ENCODE measurements at regions not wholly inside any gene's neighbourhood (a gene's known extent, or its start where the extent isn't known, plus 50 kb on each side); places are given as distances from the start of the nearest gene placed in this dataset.

DNA sequence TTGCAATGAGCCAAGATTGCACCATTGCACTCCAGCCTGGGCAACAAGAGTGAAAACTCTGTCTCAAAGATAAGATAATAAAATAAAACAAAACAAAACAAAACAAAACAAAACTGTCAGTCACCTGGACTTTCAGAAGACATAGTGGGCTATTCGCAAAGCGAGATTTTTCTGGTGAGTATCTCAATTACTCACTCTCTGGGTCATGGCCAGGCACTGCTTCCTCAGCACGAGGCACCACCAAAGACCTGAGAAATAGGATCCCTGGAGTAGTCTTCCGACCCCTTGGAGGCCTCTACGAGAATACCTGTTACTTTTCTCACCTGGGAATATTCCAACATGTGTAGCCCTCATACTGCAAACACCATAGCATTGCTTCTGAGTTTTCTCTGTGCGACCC is 201.7 kb upstream of the ZNF618 start:
- H3K27ac ChIP-seq (ENCODE audit: poor library complexity, severe bottlenecking): no peak overlapping the region
- H3K9me3 ChIP-seq (ENCODE audit: severe bottlenecking): no peaks in the 10 kb centered on the region
- H3K4me3 ChIP-seq (ENCODE audit: severe bottlenecking): no peak overlapping the region
- ATAC-seq (ENCODE audit: low read depth) (0 out of 3 replicates have a peak, but pooled peaks have one; percentile 35), DNase-seq (ENCODE audit: low spot score) (no peak)
- no peaks in the 10 kb centered on the region for H3K36me3 ChIP-seq (ENCODE audit: low read depth)
- H3K27me3 ChIP-seq (ENCODE audit: insufficient read depth, poor library complexity, severe bottlenecking): no peaks in the 10 kb centered on the region
- TF ChIP-seq, protein P1, sequence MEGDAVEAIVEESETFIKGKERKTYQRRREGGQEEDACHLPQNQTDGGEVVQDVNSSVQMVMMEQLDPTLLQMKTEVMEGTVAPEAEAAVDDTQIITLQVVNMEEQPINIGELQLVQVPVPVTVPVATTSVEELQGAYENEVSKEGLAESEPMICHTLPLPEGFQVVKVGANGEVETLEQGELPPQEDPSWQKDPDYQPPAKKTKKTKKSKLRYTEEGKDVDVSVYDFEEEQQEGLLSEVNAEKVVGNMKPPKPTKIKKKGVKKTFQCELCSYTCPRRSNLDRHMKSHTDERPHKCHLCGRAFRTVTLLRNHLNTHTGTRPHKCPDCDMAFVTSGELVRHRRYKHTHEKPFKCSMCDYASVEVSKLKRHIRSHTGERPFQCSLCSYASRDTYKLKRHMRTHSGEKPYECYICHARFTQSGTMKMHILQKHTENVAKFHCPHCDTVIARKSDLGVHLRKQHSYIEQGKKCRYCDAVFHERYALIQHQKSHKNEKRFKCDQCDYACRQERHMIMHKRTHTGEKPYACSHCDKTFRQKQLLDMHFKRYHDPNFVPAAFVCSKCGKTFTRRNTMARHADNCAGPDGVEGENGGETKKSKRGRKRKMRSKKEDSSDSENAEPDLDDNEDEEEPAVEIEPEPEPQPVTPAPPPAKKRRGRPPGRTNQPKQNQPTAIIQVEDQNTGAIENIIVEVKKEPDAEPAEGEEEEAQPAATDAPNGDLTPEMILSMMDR (IDR thresholded peaks at IDR 0.05; ENCODE audit: poor library complexity, severe bottlenecking): no peak
- H3K4me1 ChIP-seq (ENCODE audit: insufficient read depth, poor library complexity, severe bottlenecking): peaks cover 18% of the 10 kb centered on the region

DNA sequence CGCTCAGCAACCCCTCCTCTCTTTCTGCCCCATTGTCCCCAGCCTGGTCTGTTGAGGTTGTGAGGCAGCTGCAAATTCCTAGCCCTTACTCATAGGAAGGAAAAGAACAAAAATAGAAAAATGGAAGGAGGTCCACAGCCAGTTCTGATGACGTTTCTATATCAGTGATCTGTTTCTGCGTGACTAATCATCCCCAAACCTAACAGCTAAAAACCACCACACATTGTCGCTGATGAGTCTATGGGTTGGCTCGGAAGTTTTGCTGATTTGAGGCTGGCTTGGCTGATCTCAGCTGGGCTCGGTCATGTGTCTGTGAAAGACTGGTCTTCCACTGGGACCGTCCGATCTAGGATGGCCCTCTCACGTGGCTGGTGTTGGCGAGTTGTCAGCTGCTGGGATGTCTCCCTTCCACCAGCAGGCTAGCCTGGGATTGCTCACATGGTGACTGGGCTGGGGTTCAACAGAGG is 200.6 kb upstream of the ZNF618 start:
- Histone ChIP-seq H3K27me3 (ENCODE audit: insufficient read depth, poor library complexity, severe bottlenecking) (no peaks in the 10 kb centered on the region), H3K4me3 (ENCODE audit: severe bottlenecking) (no peak overlapping the region), H3K36me3 (ENCODE audit: low read depth) (no peaks in the 10 kb centered on the region), H3K27ac (ENCODE audit: poor library complexity, severe bottlenecking) (peak overlapping the region; percentile 16), H3K4me1 (ENCODE audit: insufficient read depth, poor library complexity, severe bottlenecking) (peaks cover 18% of the 10 kb centered on the region), H3K9me3 (ENCODE audit: severe bottlenecking) (no peaks in the 10 kb centered on the region)
- TF ChIP-seq, protein P1 (IDR thresholded peaks at IDR 0.05; ENCODE audit: poor library complexity, severe bottlenecking): no peak
- DNase-seq (ENCODE audit: low spot score) (no peak), ATAC-seq (ENCODE audit: low read depth) (peak; percentile 75)

DNA sequence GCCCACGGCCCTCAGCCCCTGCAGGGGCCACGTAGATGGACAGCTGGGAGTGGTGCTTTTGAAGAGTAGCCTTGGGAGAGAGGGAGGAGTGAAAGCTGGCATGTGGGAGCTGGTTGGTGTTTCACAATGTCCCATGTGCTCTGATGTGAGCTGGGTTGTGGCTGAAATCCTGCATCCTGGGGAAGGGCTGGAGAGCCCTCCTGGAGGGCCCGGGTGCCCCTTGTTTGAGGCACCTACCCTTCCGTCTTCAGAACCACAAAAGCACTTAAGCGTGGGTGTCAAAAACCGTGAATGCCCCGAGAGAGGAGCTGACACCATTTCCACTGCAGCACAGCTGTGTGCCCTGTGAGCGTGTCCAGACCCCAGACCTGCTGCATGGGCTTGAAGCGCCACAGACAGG is 199.1 kb upstream of the ZNF618 start:
- no peaks in the 10 kb centered on the region for H3K27me3 ChIP-seq (ENCODE audit: insufficient read depth, poor library complexity, severe bottlenecking)
- H3K9me3 ChIP-seq (ENCODE audit: severe bottlenecking): no peaks in the 10 kb centered on the region
- no peaks in the 10 kb centered on the region for H3K36me3 ChIP-seq (ENCODE audit: low read depth)
- H3K4me1 ChIP-seq (ENCODE audit: insufficient read depth, poor library complexity, severe bottlenecking): peaks cover 18% of the 10 kb centered on the region
- no peak for ATAC-seq (ENCODE audit: low read depth)
- DNase-seq (ENCODE audit: low spot score): no peak
- H3K27ac ChIP-seq (ENCODE audit: poor library complexity, severe bottlenecking): no peak overlapping the region
- H3K4me3 ChIP-seq (ENCODE audit: severe bottlenecking): no peak overlapping the region
- TF ChIP-seq, protein P1 (IDR thresholded peaks at IDR 0.05; ENCODE audit: poor library complexity, severe bottlenecking): no peak

DNA sequence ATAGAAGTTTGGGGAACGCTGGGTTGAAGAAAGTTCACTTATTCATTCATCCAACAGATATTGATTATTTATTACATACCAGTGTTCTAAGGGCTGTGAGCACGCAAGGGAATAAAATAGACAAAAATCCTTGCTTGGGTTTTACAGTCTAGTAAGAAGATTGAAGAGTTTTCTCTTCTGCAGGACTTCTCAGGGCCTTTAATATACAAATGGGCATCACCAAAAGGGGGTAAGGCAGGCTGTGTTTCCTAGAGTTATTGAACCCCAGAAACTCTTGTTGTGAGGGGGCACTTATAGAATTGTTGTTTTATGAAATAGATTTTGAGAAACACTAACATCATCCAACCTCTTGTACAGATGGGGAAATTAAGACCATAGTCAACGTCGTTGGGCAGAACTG is 198.5 kb upstream of the ZNF618 start:
- no peak for ATAC-seq (ENCODE audit: low read depth)
- H3K27ac ChIP-seq (ENCODE audit: poor library complexity, severe bottlenecking): no peak overlapping the region

More for the DNA sequence above, 198.5 kb upstream of the ZNF618 start:
- H3K4me3 ChIP-seq (ENCODE audit: severe bottlenecking): no peak overlapping the region
- H3K36me3 ChIP-seq (ENCODE audit: low read depth): no peaks in the 10 kb centered on the region
- H3K4me1 ChIP-seq (ENCODE audit: insufficient read depth, poor library complexity, severe bottlenecking): peaks cover 18% of the 10 kb centered on the region
- TF ChIP-seq, protein P1 (IDR thresholded peaks at IDR 0.05; ENCODE audit: poor library complexity, severe bottlenecking): no peak
- no peaks in the 10 kb centered on the region for H3K9me3 ChIP-seq (ENCODE audit: severe bottlenecking)
- no peak for DNase-seq (ENCODE audit: low spot score)
- H3K27me3 ChIP-seq (ENCODE audit: insufficient read depth, poor library complexity, severe bottlenecking): no peaks in the 10 kb centered on the region
